ENCODE measurements at regions not wholly inside any gene's neighbourhood (a gene's known extent, or its start where the extent isn't known, plus 50 kb on each side); places are given as distances from the start of the nearest gene placed in this dataset.

- TF ChIP-seq, protein P1, sequence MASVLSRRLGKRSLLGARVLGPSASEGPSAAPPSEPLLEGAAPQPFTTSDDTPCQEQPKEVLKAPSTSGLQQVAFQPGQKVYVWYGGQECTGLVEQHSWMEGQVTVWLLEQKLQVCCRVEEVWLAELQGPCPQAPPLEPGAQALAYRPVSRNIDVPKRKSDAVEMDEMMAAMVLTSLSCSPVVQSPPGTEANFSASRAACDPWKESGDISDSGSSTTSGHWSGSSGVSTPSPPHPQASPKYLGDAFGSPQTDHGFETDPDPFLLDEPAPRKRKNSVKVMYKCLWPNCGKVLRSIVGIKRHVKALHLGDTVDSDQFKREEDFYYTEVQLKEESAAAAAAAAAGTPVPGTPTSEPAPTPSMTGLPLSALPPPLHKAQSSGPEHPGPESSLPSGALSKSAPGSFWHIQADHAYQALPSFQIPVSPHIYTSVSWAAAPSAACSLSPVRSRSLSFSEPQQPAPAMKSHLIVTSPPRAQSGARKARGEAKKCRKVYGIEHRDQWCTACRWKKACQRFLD (CRISPR knock-in tag; IDR thresholded peaks at IDR 0.05), result no peak
- TF ChIP-seq ELF2 (CRISPR knock-in tag; IDR thresholded peaks at IDR 0.05) (no peak), ZNF583 (CRISPR knock-in tag; IDR thresholded peaks at IDR 0.05) (no peak)
- TF ChIP-seq, protein P2, sequence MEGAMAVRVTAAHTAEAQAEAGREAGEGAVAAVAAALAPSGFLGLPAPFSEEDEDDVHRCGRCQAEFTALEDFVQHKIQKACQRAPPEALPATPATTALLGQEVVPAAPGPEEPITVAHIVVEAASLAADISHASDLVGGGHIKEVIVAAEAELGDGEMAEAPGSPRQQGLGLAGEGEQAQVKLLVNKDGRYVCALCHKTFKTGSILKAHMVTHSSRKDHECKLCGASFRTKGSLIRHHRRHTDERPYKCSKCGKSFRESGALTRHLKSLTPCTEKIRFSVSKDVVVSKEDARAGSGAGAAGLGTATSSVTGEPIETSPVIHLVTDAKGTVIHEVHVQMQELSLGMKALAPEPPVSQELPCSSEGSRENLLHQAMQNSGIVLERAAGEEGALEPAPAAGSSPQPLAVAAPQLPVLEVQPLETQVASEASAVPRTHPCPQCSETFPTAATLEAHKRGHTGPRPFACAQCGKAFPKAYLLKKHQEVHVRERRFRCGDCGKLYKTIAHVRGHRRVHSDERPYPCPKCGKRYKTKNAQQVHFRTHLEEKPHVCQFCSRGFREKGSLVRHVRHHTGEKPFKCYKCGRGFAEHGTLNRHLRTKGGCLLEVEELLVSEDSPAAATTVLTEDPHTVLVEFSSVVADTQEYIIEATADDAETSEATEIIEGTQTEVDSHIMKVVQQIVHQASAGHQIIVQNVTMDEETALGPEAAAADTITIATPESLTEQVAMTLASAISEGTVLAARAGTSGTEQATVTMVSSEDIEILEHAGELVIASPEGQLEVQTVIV (CRISPR knock-in tag; IDR thresholded peaks at IDR 0.05; ENCODE audit: borderline replicate concordance), result no peak
These were observed 54.6 kb downstream of the SST start (continued) for GRCh38 chr3:187615630-187616029.

DNA sequence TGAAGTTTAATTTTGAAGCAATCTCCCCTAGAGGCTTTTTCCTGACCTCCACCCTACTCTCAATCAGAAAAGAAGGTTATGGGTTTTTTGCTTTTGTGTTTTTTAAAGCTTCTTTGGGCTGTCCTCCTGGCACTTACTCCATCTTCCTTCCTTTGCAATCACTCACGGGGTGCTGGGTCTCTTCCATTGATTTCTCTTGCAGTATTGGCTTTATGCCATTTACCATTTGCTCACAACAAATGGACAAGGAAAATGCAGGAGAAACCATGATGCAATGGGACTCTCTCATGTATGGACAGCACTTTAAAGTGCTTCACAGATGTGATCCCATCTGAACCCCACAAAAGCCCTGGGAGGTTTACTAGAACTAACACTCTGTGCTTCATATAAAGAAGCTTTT lies 57.5 kb downstream of the SST start:
- H3K27ac ChIP-seq (ENCODE audit: extremely low read depth, low read depth, low read length), result no peak overlapping the region
- H3K36me3 ChIP-seq (ENCODE audit: control insufficient read depth, insufficient read depth, low read length), result no peaks in the 10 kb centered on the region
- intact Hi-C loops (cut with micrococcal nuclease) (no loop called here), in situ Hi-C loops (cut with MboI) (no loop called here)
- no peak for FAIRE-seq
- no peak overlapping the region for H2AFZ ChIP-seq (ENCODE audit: low read depth, low read length)
- no peak for ATAC-seq
- no peaks in the 10 kb centered on the region for H3K9me1 ChIP-seq (ENCODE audit: control insufficient read depth, insufficient read depth, low read length)
- no peaks in the 10 kb centered on the region for H3K27me3 ChIP-seq (ENCODE audit: control insufficient read depth in 2 of 2, insufficient read depth in 2 of 2, low read length in 2 of 2)
- no peaks in the 10 kb centered on the region for H3K9me3 ChIP-seq (replicated peaks; ENCODE audit: control insufficient read depth, insufficient read depth, low read depth, low read length)
- DNase-seq (ENCODE audit: extremely low read depth in 1 of 4, low spot score in 3 of 4), result no peak
- H3K9ac ChIP-seq (ENCODE audit: insufficient read depth in 1 of 2, low read depth in 2 of 2, low read length in 2 of 2), result no peak overlapping the region
- 0% methylated on average over 1 of the region's 1 CpG for WGBS (ENCODE audit: insufficient coverage, low coverage, missing lambda C conversion rate)
- CTCF ChIA-PET (ENCODE audit: low intra/inter-chr PET ratio), result no interaction called here
- no peaks in the 10 kb centered on the region for H4K20me1 ChIP-seq (replicated peaks; ENCODE audit: control insufficient read depth, insufficient read depth, low read length)
- POLR2A ChIA-PET, result interaction anchor here (0.6 kb wide), 1 partner anchor 108 kb away, joined by 3 read pairs; no protein-coding TSS in a partner anchor
- no peaks in the 10 kb centered on the region for H3K4me1 ChIP-seq (replicated peaks in 1 of 2; ENCODE audit: control insufficient read depth in 2 of 2, insufficient read depth in 2 of 2, low read length in 2 of 2)
- no peak overlapping the region for H3K4me3 ChIP-seq
- no TSS peak for BruUV-seq (replicated peaks)
- H3K4me2 ChIP-seq (ENCODE audit: insufficient read depth, low read length), result no peak overlapping the region
- no peaks in the 10 kb centered on the region for H3K79me2 ChIP-seq (ENCODE audit: control insufficient read depth, insufficient read depth, low read length)
- TF ChIP-seq FOXJ3 (CRISPR knock-in tag; IDR thresholded peaks at IDR 0.05), result no peak
- no peak for TF ChIP-seq CHD1 (IDR thresholded peaks at IDR 0.05; ENCODE audit: low read length)
- no peak for TF ChIP-seq TFAM (CRISPR knock-in tag; conservative IDR thresholded peaks at IDR 0.05)
- no peak for TF ChIP-seq CBFA2T2 (conservative IDR thresholded peaks at IDR 0.05)
- TF ChIP-seq C11orf30 (IDR thresholded peaks at IDR 0.05; ENCODE audit: low read depth), result no peak
- no peak for TF ChIP-seq NR4A1 (CRISPR knock-in tag; IDR thresholded peaks at IDR 0.05)
- no peak for TF ChIP-seq NR4A1 (tag; IDR thresholded peaks at IDR 0.05)
- TF ChIP-seq RBM14 (IDR thresholded peaks at IDR 0.05; ENCODE audit: borderline replicate concordance, insufficient read depth, low read depth, low read length), result no peak
- no peak for TF ChIP-seq CHAMP1 (IDR thresholded peaks at IDR 0.05)
- TF ChIP-seq, protein P3, sequence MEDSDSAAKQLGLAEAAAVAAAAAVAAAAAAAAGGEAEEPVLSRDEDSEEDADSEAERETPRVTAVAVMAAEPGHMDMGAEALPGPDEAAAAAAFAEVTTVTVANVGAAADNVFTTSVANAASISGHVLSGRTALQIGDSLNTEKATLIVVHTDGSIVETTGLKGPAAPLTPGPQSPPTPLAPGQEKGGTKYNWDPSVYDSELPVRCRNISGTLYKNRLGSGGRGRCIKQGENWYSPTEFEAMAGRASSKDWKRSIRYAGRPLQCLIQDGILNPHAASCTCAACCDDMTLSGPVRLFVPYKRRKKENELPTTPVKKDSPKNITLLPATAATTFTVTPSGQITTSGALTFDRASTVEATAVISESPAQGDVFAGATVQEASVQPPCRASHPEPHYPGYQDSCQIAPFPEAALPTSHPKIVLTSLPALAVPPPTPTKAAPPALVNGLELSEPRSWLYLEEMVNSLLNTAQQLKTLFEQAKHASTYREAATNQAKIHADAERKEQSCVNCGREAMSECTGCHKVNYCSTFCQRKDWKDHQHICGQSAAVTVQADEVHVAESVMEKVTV (CRISPR knock-in tag; IDR thresholded peaks at IDR 0.05), result no peak
- no peak for TF ChIP-seq TCF3 (CRISPR knock-in tag; IDR thresholded peaks at IDR 0.05)

All from K562 (cell line).